ENCODE measurements at regions not wholly inside any gene's neighbourhood (a gene's known extent, or its start where the extent isn't known, plus 50 kb on each side); places are given as distances from the start of the nearest gene placed in this dataset.
"Not testable (repeated sequence)": the region's sequence is repeated elsewhere in the genome, so short reads cannot be mapped to it uniquely, and the experiment has no call there.

DNA sequence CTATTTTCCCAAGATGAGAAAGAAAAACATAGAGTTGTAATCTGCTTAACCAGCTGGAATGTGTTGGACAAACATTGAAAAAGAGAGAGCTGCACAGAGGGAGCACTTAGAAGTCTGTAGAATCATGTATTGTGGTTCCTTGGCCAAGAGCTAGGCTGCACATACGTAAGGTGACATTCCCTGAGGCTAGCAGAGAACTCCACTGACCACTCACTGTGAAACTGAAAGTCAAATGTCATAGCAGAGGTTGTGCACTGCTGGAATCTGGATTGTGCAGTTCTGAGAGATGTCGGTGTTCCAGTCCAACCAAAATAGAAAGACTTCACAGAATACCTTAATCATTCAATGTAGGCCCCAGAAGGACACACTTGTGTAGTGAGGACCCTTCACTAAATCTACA lies 772.8 kb upstream of the RAG2 start:
- DNase-seq: no peak

DNA sequence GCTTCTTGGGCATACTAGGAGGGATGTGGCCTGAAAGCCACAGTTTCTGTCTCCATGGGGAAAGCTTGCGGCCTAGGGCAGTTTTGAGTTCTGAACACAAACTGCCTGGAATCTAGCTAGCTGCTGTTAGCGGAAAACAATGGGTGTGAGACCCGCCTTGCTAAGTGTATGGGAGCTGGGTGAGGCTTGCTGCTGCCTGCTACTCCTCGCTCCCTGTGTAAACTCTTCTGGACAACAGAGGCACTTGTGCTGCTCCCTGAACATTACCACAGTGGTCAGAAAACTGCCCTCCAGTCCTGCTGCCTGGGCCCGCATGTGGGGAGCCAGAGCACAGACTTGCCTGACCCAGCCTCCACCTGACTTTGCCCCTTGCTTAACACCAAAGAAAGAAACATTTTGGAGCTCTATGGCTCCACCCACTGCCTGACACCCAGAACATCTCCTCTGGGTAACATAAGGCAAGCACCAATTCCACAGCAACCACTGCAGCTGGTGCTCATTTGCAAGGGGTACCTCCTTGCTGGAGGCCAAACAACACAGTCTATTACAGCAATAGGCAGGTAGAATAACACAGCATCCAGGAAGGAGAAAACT lies 766.3 kb upstream of the RAG2 start:
- no peak for DNase-seq

DNA sequence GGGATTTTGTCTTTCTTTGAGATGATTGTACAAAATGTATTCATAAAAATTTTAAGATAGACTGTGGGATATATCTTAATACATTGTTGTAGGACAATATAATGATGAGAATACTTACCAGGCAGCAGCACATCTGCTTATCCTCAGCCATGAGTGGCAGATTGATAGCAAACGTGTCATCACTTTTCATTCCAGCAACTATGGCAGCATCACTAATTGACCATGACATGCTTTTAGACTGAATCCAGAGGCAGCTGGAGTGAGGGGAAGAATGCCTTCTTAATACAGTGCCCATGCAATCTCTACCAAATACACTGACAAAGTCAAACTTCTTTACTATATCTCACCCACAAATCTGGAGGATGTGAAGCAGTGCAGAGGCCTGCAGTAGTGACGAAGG lies 755.2 kb upstream of the RAG2 start:
- no peak for DNase-seq

DNA sequence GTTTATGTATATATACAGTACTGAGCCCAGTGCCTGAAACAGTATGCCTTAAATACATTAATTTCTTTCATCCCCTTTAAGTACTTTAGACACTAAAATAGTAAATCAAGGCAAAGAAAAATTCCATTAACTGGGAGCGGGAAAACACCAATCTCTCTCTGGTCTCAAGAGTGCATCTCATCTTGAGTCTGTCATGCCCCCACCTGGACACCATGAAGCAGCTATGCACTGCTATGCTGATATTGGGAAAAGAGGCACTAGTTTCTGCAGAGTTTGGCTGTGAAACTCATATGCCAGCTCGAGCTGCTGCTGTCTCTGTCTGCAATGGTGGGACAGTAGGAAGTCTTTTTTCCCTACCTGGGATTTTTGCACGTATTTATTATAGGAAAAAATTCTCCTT lies 754.4 kb upstream of the RAG2 start:
- no peak for DNase-seq

DNA sequence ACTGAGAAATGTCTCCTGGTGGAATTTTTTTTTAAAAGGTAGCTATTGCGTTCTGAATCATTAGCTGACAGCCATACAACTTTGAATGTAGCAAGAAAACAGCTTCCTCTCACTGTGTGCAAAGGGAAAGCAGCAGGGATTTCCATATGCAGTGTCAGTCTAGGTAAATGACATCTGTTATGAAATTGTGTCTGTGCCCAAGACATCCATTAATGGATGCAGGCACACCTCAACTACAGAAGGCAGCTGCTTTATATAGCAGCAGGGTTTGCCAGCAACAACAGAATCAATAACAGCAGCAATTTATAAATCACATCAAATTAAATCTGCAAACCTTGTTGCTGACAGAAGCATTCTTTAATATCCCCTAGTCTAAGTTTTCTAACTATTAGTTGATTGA lies 745.3 kb upstream of the RAG2 start:
- no peak for DNase-seq

DNA sequence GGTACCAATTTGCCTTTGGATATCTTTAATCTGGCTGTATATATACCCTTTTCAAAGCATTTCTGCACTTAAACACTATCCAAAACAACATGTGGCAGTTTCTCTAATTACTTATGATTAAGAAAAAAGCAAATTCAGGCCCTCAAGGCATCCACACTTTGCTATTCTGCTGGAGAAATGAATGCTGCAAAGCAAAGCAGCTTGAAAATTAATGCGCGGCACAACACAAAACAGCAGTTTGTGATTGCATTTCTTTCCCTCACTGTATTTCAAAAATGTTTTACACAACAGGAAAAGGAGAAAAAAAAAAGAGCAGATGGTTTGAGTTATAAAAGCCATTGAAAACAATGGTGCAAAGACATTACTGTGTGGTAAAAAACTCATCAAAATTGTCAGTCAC lies 738.4 kb upstream of the RAG2 start:
- no peak for DNase-seq

DNA sequence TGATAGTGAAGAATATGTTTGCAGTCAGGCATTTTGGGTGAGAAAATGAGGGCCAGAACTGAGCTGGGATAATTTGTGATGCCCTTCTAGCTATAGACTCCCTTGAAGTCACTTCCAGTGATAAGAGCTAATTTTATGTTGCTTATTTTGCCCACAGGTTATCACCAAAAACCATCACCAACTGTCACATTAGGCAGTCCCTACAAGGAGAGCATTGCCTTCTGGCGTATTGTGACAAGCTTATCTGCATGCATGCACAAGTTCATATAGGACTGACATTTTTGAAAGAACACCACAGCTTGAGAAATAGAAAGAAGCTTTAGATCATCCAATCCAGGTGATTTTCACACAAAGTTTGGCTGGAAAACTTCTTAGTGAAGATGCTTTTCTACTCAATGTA lies 735.3 kb upstream of the RAG2 start:
- DNase-seq: no peak

DNA sequence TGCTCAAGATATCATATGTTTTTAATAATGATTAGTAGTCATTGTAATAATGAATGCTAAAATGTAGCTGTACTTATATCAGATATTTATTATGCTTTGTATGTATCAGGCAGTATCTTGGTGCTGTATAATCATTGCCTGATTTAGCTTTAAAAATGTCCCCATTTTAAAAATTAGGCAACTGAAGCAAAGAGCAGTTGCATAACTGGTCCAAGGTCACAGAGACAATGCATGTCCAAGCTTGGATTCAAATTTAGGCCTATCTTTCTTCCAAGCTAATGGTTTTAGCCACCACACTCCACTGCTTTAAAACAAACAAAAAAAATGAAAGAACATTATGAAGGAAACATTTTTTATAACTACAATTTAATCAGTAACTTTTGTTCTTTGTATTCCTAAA lies 725.8 kb upstream of the RAG2 start:
- no peak for DNase-seq

DNA sequence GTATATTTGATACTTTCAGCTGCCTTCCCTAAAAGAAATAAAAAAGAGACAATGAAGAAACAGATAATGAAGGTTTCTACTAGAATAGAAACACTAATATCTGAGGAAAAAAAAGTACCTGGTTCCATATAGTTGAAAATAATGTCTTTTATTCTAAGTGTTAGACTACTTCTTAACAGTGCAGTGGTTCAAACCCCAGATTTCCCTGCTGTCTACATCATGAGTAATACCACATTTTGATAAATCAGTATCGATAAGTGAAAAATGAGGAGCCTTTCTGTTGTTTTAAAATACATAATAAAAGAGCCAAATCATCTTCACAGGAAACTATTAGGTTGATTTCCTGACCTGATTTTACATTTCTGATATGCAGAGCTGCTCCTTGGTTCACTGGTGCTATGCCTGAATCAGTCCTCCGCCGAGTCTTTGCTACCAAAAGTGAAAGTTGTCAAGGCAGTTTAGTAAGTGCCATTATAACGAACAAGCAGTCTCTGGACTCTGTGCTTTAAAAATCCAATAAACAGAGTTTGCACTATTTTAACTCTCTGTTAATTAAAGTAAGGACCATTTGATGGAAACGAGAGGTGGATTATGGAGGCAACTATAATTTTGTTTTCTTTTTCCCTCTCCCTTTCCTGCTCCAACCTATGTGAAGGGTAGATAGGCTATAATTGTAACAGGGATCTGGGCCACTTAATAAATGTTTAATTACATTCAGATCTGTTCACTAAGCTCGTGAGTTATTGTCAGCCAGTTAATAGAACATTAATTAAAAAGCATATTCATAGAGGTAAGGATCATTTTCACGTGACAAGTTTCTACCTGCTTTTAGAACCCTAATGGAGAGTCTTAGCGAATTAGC lies 724.5 kb upstream of the RAG2 start:
- no peak for DNase-seq

DNA sequence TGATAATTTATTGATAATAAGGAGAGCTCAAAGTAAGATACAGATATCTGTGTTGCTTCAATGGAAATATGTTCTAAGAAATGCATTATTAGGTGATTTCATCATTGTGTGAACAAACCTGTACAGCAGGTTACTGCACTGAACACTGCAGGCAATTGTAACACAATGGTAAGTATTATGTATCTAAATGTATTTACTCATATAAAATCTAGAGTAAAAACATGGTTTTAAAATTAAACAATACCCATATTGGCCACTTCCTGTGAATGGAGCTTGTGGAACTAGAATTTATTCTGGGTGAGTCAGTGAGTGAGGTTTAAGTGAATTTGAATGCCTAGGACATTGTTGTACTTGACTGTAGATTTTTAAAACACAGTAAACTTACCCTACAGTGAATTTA lies 722.9 kb upstream of the RAG2 start:
- DNase-seq: no peak

DNA sequence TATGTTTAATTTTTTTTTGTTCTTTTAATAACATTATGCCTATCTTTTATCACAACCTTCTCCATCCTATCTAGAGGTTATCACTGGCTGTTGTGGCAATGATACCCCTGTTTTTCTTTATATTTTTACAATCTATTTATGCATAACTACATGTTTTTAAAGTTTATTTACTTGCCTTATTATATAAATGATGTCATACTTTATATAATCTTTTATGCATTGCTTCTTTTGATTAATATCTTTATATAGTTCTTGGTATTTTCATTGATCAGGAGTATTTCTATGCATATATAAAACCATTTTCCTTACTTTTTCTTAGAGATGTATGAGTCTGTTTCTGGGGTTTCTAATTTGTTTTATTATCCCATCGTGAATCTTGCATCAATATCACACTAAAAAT lies 719.8 kb upstream of the RAG2 start:
- DNase-seq: no peak

DNA sequence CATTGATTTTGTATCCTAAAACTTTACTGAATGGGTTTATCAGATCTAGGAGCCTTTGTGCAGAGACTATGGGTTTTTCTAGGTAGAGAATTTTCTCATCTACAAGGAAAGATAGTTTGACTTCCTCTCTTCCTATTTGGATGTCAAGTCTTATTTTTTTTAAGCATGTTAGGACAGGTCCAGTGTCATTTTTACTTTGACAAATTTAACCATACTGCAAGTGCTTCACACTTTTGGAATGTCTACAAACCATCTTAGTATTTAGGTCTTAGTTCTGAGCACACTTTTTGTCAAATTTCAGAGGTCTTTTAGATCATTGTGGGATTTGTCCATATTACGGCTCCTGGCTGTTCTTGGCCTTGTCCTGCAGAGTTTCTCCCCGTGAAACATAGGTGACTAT lies 715.2 kb upstream of the RAG2 start:
- no peak for DNase-seq

DNA sequence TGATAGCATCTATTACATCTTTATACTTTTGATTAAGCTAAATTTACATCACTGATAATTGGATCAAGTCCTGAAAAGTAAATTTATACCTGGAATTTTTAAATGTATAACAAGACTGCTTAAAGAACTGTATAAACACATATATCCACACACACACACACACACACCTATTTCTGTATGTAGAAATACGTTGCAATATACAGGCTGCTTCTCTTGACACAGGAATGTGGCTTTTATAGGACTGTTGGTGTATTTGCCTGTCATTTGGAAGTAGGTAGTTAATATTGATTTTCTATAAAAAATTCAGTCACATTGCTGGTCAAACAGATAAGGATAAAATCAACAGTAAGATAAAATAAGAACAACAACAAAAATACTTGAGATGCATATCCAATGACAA lies 708.5 kb upstream of the RAG2 start:
- no peak for DNase-seq

DNA sequence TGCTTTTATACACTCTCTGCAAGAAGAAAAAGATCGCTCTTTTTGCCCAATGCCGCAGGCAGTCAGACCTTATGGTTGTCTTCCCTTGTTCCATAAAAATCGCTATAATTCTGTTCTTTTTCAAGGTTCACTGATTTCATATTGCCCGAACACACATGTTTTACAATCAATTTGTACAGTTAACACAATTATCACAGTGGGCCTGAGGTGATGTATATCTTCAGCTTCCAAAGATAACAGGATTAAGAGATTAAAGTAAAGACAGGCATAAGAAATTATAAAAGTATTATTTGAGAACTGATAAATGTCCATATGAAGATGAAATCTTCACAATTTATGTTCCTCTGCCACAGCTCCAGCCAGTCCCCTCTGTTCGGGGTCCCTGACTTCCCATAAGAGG lies 703.4 kb upstream of the RAG2 start:
- not testable (repeated sequence) for DNase-seq

DNA sequence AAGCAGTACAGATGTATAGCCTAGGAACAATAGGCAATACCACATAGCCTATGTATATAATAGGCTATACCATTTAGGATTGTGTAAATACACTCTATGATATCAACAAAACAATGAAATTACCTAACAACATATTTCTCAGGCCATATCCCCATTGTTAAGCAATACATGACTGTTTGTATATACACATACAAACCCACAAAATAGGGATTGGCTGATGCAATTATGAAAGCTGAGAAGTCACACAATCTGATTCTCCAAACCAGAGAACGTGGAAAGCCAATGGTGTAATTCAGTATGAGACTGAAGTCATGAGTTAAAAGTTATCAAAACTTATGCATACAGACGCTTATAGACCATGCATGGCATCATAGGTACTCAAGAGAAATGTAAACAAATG lies 700.1 kb upstream of the RAG2 start:
- no peak for DNase-seq

DNA sequence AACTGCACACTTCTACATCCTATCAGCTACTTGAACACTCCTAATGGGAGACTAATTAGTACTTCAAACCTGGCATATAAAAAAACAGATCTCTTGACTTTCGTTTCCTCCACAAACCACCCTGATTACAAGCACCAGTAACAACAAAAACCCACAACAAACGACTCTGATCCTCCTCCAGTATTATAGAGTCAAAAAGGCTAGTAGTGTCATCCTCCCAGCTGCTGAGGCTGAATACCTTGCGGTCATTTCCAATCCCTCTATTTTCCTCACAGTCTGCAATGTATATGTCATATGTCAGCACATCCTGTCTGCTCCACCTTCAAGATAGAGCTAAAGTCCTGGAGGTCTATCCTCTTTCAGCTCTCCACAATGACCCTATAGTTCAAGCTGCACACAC lies 688.9 kb upstream of the RAG2 start:
- no peak for DNase-seq

DNA sequence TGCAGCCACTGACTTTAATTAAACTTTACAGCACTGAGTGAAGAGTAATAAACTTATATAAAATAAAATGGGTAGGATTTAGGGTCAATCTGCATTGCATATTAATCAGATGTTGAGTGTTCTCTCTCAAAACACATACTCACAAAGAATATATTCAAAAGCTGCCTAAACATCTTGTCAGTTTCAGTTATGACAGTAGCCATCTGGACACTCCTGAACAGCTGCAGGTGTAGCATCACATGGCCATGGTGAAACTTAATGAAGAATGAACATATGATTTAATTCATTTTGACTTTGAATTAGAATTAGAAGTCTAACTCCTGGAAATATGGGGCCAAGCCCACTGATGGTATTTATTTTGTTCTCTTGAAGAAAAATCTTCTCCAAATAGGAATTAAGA lies 684.3 kb upstream of the RAG2 start:
- no peak for DNase-seq

DNA sequence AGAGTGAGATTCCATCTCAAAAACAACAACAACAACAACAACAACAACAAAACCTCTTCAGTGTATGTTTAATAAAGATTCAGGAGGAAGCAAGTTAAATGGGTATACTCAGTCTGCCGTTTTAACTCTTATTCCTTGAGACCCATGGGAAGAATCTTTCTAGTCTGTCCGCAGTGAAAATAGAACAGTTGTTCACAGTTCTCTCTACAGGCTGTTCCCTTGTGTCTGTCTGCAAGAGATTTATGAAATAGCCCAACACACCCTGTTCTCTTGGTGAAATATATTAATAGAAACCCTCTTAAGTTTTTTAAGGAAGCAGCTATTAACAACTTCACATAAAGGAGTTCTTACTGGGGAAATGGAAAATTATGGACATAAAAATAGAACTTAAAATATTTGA lies 682.2 kb upstream of the RAG2 start:
- DNase-seq: no peak

DNA sequence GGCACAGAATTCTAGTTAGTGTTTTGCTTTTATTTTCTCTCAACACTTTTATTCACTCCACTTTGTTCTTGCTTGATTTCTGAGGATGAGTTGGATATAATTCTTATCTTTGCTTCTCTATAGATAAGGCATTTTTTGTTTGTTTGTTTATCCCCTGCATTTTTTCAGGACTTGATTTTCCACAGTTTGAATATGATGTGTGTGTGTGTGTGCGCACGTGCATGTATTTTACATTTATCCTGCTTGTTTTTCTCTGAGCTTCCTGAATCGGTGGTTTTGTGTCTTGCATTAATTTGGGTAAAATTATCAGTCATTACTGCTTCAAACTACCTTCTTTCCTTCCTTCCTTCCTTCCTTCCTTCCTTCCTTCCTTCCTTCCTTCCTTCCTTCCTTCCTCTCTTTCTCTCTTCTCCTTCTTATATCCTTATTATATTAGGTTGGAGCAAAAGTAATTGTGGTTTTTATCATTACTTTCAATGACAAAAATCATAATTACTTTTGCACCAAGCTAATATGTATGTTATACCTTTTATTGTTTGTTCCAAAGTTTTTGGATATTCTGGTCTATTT lies 679.9 kb upstream of the RAG2 start:
- DNase-seq: no peak

DNA sequence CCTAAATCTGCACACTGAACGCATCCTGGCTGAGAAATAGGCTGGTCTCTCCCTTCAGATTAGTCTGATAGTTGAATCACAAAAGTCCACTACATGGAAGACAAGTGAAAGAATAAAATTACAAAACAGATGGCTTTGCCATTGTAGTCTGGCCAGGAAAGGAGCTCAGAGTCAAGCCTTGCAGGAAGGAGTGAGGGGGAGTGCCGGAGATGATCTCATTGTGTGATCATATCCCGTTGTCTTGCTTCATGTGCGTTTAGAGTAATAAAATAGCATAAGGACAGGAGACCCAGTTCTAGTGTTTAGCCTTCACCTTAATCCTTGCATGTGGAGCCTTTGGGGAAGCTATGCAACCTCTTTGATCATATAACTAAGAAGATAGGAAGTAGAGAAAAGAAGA lies 666.7 kb upstream of the RAG2 start:
- no peak for DNase-seq

DNA sequence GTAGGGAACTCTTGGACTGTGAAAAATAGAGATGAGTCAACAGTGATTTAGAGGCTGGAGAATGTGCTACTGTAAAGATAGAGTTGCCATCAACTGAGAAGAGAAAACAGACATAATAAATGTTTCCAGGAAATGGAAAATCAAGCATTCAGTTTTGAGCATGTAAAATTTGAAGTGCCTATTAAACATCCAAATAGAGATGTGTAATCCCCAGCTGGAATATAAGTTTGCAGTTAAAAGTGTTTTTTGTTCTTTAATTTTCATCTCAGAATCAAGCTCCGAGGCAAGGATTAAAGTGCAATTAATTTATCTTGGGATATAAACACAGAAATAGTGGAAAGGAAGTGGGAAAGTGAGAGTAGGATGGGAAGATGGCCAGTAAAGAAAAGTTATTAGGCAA lies 666.0 kb upstream of the RAG2 start:
- no peak for DNase-seq

DNA sequence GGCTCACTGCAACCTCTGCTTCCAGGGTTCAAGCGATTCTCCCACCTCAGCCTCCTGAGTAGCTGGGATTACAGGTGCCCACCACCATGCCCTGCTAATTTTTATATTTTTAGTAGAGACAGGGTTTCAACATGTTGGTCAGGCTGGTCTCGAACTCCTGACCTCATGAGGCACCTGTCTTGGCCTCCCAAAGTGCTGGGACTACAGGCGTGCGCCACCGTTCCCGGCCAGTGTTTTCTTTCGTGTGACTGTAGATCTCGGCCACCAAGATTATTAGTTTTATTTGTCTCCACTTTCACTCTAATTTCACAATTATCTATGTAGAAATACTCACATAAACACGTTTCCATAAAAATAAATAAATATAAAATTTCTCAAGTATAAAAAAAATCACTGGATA lies 665.4 kb upstream of the RAG2 start:
- DNase-seq: not testable (repeated sequence)

DNA sequence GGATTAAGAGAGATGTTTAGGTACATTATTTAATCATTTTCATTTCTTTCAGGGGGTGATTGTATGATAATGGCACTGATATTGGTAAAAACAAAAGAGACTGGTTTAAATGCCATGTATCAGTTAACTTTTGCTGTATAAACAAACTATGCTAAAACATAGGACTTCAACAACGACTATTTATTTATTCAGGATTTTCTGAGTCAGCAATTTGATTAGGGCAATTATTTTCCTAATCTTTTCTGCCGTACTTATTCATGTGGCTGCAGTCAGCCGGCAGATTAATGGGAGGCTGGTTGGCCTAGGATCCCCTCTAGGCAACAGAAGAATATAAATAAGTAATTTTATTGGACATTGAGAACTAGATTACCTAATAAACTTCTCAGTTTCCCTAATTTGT lies 661.7 kb upstream of the RAG2 start:
- DNase-seq: no peak

DNA sequence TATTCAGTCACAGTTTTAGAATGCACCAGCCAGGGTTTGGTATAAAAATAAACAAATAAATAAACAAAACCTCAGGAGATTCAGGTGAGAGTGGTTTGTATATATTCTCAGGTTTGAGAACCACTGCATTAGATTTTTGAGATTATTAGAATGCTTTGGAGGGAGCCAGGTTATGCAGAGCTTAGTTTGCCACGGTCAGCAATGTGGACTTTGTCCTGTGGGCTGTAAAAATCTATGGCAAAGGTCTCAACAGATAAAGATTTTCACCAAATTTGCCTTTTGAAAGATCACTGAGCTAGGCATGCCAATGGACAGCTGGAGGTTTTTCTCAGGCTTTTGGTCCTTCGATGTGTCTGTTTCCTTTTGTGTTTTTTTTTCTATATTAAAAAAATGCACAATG lies 650.1 kb upstream of the RAG2 start:
- no peak for DNase-seq

DNA sequence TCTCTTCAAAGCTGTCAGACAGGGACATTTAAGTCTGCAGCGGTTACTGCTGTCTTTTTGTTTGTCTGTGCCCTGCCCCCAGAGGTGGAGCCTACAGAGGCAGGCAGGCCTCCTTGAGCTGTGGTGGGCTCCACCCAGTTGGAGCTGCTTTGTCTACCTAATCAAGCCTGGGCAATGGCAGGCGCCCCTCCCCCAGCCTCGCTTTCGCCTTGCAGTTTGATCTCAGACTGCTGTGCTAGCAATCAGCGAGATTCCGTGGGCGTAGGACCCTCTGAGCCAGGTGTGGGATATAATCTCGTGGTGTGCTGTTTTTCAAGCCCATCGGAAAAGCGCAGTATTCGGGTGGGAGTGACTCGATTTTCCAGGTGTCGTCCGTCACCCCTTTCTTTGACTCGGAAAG lies 648.1 kb upstream of the RAG2 start:
- not testable (repeated sequence) for DNase-seq
